GM06990 (cell line): ENCODE measurements at regions not wholly inside any gene's neighbourhood (a gene's known extent, or its start where the extent isn't known, plus 50 kb on each side); places are given as distances from the start of the nearest gene placed in this dataset.

ENCODE experiments used
- DNase-seq: peaks from one replicate; pipeline ENCODE4 v3.0.0-alpha.2; 2011; ENCODE audit not compliant: insufficient read length; ENCODE audit errors: extremely low read depth
- H3K27me3 ChIP-seq: replicated peaks from 2 replicates; pipeline ENCODE4 v1.6.0; 2011; ENCODE audit warnings: low read length; ENCODE audit not compliant: control insufficient read depth, insufficient read depth
- H3K36me3 ChIP-seq: 2 replicates; pipeline ENCODE4 v1.5.1; 2011; ENCODE audit warnings: low read length; ENCODE audit not compliant: control insufficient read depth, insufficient read depth
- H3K4me3 ChIP-seq: replicated peaks from 2 replicates; pipeline ENCODE4 v1.5.1; 2011; ENCODE audit warnings: low read depth, mild to moderate bottlenecking, control low read depth, low read length
- CTCF ChIP-seq: IDR thresholded peaks from 2 replicates; pipeline ENCODE4 v1.5.1; 2011; ENCODE audit warnings: low read length, control low read depth, mild to moderate bottlenecking, inconsistent platforms; ENCODE audit not compliant: insufficient read depth, poor library complexity, severe bottlenecking

GRCh38 chr2:66771359-66771976, 336.5 kb downstream of the MEIS1 start:
- no peak for TF ChIP-seq CTCF
- DNase-seq = no peak
- Histone ChIP-seq H3K4me3 (no peak overlapping the region), H3K36me3 (no peaks in the 10 kb centered on the region), H3K27me3 (no peaks in the 10 kb centered on the region)

GRCh38 chr2:66772618-66773017, 337.7 kb downstream of the MEIS1 start:
- DNase-seq = no peak
- Histone ChIP-seq H3K27me3 (no peaks in the 10 kb centered on the region), H3K36me3 (no peaks in the 10 kb centered on the region), H3K4me3 (no peak overlapping the region)
- no peak for TF ChIP-seq CTCF

DNA sequence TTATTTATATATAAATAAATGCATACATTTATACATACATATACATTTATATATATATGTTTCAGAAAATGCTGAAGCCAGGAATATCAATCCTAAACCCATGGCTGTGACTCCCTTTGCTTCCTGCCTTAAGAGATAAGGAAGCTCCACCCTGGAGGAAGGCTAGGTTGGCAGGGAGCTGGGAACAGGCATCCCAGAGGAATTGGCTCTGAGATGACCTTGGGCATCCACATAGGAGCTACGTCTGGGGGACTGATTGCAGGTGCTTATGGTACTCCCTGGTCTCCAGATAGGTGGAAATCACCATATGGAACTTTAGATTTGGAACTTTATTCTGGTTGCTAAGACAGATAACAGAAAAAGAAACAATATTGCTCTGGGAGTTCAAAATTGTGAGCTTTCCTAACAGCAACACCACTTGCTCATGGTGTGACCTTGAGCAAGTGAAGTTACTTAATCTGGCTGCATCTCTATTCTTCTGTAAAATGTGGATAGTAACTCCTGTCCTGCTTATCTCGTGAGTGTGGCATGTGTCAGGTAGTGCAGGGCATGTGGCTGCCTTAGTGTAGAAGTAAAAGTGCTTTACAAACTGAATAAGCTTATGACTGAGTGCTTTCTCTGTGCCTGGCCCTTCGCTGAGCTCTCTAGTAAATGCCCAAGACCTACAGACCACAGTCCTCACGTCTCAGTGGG, 341.0 kb downstream of the MEIS1 start:
- Histone ChIP-seq H3K27me3 (no peaks in the 10 kb centered on the region), H3K36me3 (no peaks in the 10 kb centered on the region), H3K4me3 (no peak overlapping the region)
- no peak for DNase-seq
- TF ChIP-seq CTCF = no peak

GRCh38 chr2:66781804-66782203, 346.9 kb downstream of the MEIS1 start:
- no peak overlapping the region for H3K4me3 ChIP-seq
- DNase-seq = no peak
- no peaks in the 10 kb centered on the region for H3K36me3 ChIP-seq
- TF ChIP-seq CTCF = no peak
- no peaks in the 10 kb centered on the region for H3K27me3 ChIP-seq

- H3K4me3 ChIP-seq = no peak overlapping the region
- no peaks in the 10 kb centered on the region for H3K36me3 ChIP-seq
- DNase-seq = no peak
- no peak for TF ChIP-seq CTCF
- H3K27me3 ChIP-seq = no peaks in the 10 kb centered on the region
These were observed 347.9 kb downstream of the MEIS1 start for GRCh38 chr2:66782780-66783361.
